ENCODE measurements at regions not wholly inside any gene's neighbourhood (a gene's known extent, or its start where the extent isn't known, plus 50 kb on each side); places are given as distances from the start of the nearest gene placed in this dataset.
"Not testable (repeated sequence)": the region's sequence is repeated elsewhere in the genome, so short reads cannot be mapped to it uniquely, and the experiment has no call there.

- DNase-seq (ENCODE audit: low read depth in 2 of 2): no peak
These were observed 54.0 kb upstream of the ANKRD28 start for GRCh38 chr3:15851735-15852134.

GRCh38 chr3:15858547-15859506 is 61.0 kb upstream of the ANKRD28 start:
- peak; percentile 1 to 29 for DNase-seq (ENCODE audit: low read depth in 2 of 2)

- DNase-seq (ENCODE audit: low read depth in 2 of 2): peak; percentile 69 to 79
These were observed 61.8 kb upstream of the ANKRD28 start for GRCh38 chr3:15859507-15860013.

- DNase-seq (ENCODE audit: low read depth in 2 of 2): peak; percentile 5 to 21
These were observed 62.5 kb upstream of the ANKRD28 start for GRCh38 chr3:15860014-15860934.

GRCh38 chr3:15861163-15861562 is 63.4 kb upstream of the ANKRD28 start:
- DNase-seq (ENCODE audit: low read depth in 2 of 2): no peak

GRCh38 chr3:15872807-15873206 is 75.0 kb upstream of the ANKRD28 start:
- no peak for DNase-seq (ENCODE audit: low read depth in 2 of 2)

GRCh38 chr3:15873415-15873814 is 75.6 kb upstream of the ANKRD28 start:
- DNase-seq (ENCODE audit: low read depth in 2 of 2): no peak

GRCh38 chr3:15875016-15875689 is 77.4 kb upstream of the ANKRD28 start:
- DNase-seq (ENCODE audit: low read depth in 2 of 2): no peak

GRCh38 chr3:15876669-15877068 is 78.9 kb upstream of the ANKRD28 start:
- DNase-seq (ENCODE audit: low read depth in 2 of 2): no peak

GRCh38 chr3:15877813-15878212 is 80.0 kb upstream of the ANKRD28 start:
- DNase-seq (ENCODE audit: low read depth in 2 of 2): no peak

- DNase-seq (ENCODE audit: low read depth in 2 of 2): not testable (repeated sequence)
These were observed 82.0 kb upstream of the ANKRD28 start for GRCh38 chr3:15879787-15880186.

GRCh38 chr3:15882577-15882976 is 84.8 kb upstream of the ANKRD28 start:
- no peak for DNase-seq (ENCODE audit: low read depth in 2 of 2)

GRCh38 chr3:15884132-15884531 is 86.4 kb upstream of the ANKRD28 start:
- no peak for DNase-seq (ENCODE audit: low read depth in 2 of 2)

- no peak for DNase-seq (ENCODE audit: low read depth in 2 of 2)
These were observed 88.7 kb upstream of the ANKRD28 start for GRCh38 chr3:15886521-15886920.

GRCh38 chr3:15887261-15887660 is 89.5 kb upstream of the ANKRD28 start:
- no peak for DNase-seq (ENCODE audit: low read depth in 2 of 2)

GRCh38 chr3:15889936-15890335 is 92.2 kb upstream of the ANKRD28 start:
- DNase-seq (ENCODE audit: low read depth in 2 of 2): no peak

- no peak for DNase-seq (ENCODE audit: low read depth in 2 of 2)
These were observed 94.8 kb upstream of the ANKRD28 start for GRCh38 chr3:15892311-15893227.

- DNase-seq (ENCODE audit: low read depth in 2 of 2): no peak
These were observed 96.6 kb upstream of the ANKRD28 start for GRCh38 chr3:15894382-15894781.

- DNase-seq (ENCODE audit: low read depth in 2 of 2): no peak
These were observed 98.7 kb upstream of the ANKRD28 start for GRCh38 chr3:15896500-15896899.

GRCh38 chr3:15899388-15899787 is 101.6 kb upstream of the ANKRD28 start:
- DNase-seq (ENCODE audit: low read depth in 2 of 2): peak in 1 of 2 donors; percentile 12

Measured in lung microvascular endothelial cell (primary cell).